HCT116 (cell line): ENCODE measurements at regions not wholly inside any gene's neighbourhood (a gene's known extent, or its start where the extent isn't known, plus 50 kb on each side); places are given as distances from the start of the nearest gene placed in this dataset.

Source experiments
- CEBPB ChIP-seq: IDR thresholded peaks from 2 replicates; pipeline ENCODE4 v1.6.1; 2012; ENCODE audit warnings: low read depth
- CTCF ChIP-seq, 3 experiments: fragments of 200-600 bp in 1 of 3; sonication (generic) in 1 of 3; IDR thresholded peaks in 2 of 3; conservative IDR thresholded peaks in 1 of 3; 2 replicates each; pipeline ENCODE4 v1.5.1; 2012 to 2017; ENCODE audit warnings: low read depth in 2 of 3, low read length in 2 of 3, antibody characterized with exemption in 1 of 3, borderline replicate concordance in 1 of 3, control low read depth in 1 of 3, mild to moderate bottlenecking in 1 of 3, mixed read lengths in 1 of 3, mixed run types in 1 of 3, moderate library complexity in 1 of 3; ENCODE audit not compliant: insufficient read depth in 1 of 3
- POLR2A ChIP-seq: IDR thresholded peaks from 2 replicates; pipeline ENCODE4 v1.7.0; 2011; ENCODE audit warnings: borderline replicate concordance; ENCODE audit not compliant: insufficient read depth, insufficient read length; ENCODE audit errors: extremely low read depth
- ZNF274 ChIP-seq: fragments of 200-500 bp; sonication (Bioruptor generic); IDR thresholded peaks from 2 replicates; pipeline ENCODE4 v1.6.1; 2014; ENCODE audit warnings: mild to moderate bottlenecking, low read depth, low read length, inconsistent platforms

GRCh38 chr3:178310949-178311348 lies 225.3 kb upstream of the KCNMB2 start:
- TF ChIP-seq POLR2A (no peak), ZNF274 (no peak), CTCF (IDR thresholded peaks at IDR 0.05 in 2 of 3, conservative IDR thresholded peaks at IDR 0.05 in 1 of 3; ENCODE audit: borderline replicate concordance in 1 of 3, insufficient read depth in 1 of 3, low read depth in 2 of 3, low read length in 2 of 3) (no peak), CEBPB (no peak)
